ENCODE measurements at regions not wholly inside any gene's neighbourhood (a gene's known extent, or its start where the extent isn't known, plus 50 kb on each side); places are given as distances from the start of the nearest gene placed in this dataset.

GRCh38 chr9:102534031-102534430 is 461.1 kb upstream of the CYLC2 start:
- WGBS, 2 experiments (ENCODE audit: extremely low coverage in 1 of 2, insufficient coverage in 1 of 2, insufficient read length in 1 of 2, insufficient replicate concordance in 2 of 2, low coverage in 1 of 2, low lambda C conversion rate in 2 of 2, missing lambda C conversion rate in 1 of 2) = 97% methylated on average over 2 of the region's 2 CpGs; no CpG with 5 or more reads in 1 of the 2 experiments
- Histone ChIP-seq H2BK15ac (ENCODE audit: low read length) (no peak overlapping the region), H2AK5ac (ENCODE audit: low read depth, low read length) (no peak overlapping the region), H2AFZ (ENCODE audit: low read length) (no peak overlapping the region), H3K23ac (ENCODE audit: insufficient read length) (no peak overlapping the region), H2BK20ac (ENCODE audit: low read length) (no peak overlapping the region), H3K79me2 (ENCODE audit: control insufficient read depth in 1 of 2, insufficient read depth in 2 of 2, low read length in 2 of 2) (no peaks in the 10 kb centered on the region), H3K56ac (replicated peaks; ENCODE audit: insufficient read length, low read depth, low read length) (no peak overlapping the region), H3K14ac (ENCODE audit: insufficient read length) (no peak overlapping the region), H3K79me1 (ENCODE audit: low read depth, low read length) (no peaks in the 10 kb centered on the region), H3K4ac (replicated peaks; ENCODE audit: insufficient read length, low read depth, low read length) (no peak overlapping the region), H3K18ac (ENCODE audit: extremely low read depth, low read length) (no peak overlapping the region), H4K8ac (ENCODE audit: extremely low read depth, insufficient read depth, low read length) (no peak overlapping the region), H3K23me2 (ENCODE audit: low read depth, low read length) (no peaks in the 10 kb centered on the region), H4K5ac (ENCODE audit: insufficient read length, low read depth, low read length) (no peak overlapping the region), H3K36me3 (ENCODE audit: control insufficient read depth in 2 of 4, insufficient read depth in 4 of 4, low read length in 3 of 4) (no peaks in the 10 kb centered on the region), H4K20me1 (replicated peaks in 1 of 2; ENCODE audit: control insufficient read depth in 1 of 2, insufficient read depth in 2 of 2, low read length in 2 of 2) (no peaks in the 10 kb centered on the region), H4K91ac (replicated peaks; ENCODE audit: insufficient read length, low read length) (no peak overlapping the region), H3K4me1 (replicated peaks in 1 of 4; ENCODE audit: control insufficient read depth in 3 of 4, insufficient read depth in 4 of 4, low read length in 3 of 4) (no peaks in the 10 kb centered on the region), H2BK120ac (replicated peaks; ENCODE audit: low read depth, low read length) (no peak overlapping the region), H3K9ac (replicated peaks in 1 of 4; ENCODE audit: extremely low read depth in 1 of 4, low read depth in 3 of 4, low read length in 3 of 4) (no peak overlapping the region), H3K27me3 (replicated peaks in 1 of 4; ENCODE audit: control insufficient read depth in 3 of 4, extremely low read depth in 1 of 4, insufficient read depth in 3 of 4, low read length in 3 of 4) (no peaks in the 10 kb centered on the region), H3K27ac (ENCODE audit: low read depth, low read length) (no peak overlapping the region), H2BK12ac (ENCODE audit: low read depth, low read length) (no peak overlapping the region), H2BK5ac (ENCODE audit: low read depth, low read length) (no peak overlapping the region), H3K9me3 (ENCODE audit: insufficient read depth in 2 of 2, low read depth in 1 of 2, low read length in 1 of 2) (no peaks in the 10 kb centered on the region), H3K4me3 (ENCODE audit: extremely low read depth in 1 of 4, insufficient read depth in 2 of 4, low read depth in 3 of 4, low read length in 4 of 4) (no peak overlapping the region), H3K4me2 (ENCODE audit: insufficient read depth in 1 of 2, low read depth in 2 of 2, low read length in 2 of 2) (no peak overlapping the region)
- DNase-seq (ENCODE audit: low read depth in 1 of 2, low spot score in 2 of 2) = no peak
- no peak for FAIRE-seq
- TF ChIP-seq JUND (IDR thresholded peaks at IDR 0.05; ENCODE audit: low read length) = no peak
- no peak for TF ChIP-seq E2F6 (IDR thresholded peaks at IDR 0.05)
- TF ChIP-seq TBP (IDR thresholded peaks at IDR 0.05; ENCODE audit: low read depth, low read length) = no peak
- TF ChIP-seq KDM4A (IDR thresholded peaks at IDR 0.05; ENCODE audit: low read depth, low read length, severe bottlenecking) = no peak
- TF ChIP-seq EGR1 (IDR thresholded peaks at IDR 0.05; ENCODE audit: borderline replicate concordance, low read depth, low read length) = no peak
- TF ChIP-seq ATF3 (IDR thresholded peaks at IDR 0.05; ENCODE audit: insufficient read depth, low read depth, low read length) = no peak
- no peak for TF ChIP-seq BACH1 (IDR thresholded peaks at IDR 0.05; ENCODE audit: low read length)
- no peak for TF ChIP-seq ATF2 (IDR thresholded peaks at IDR 0.05; ENCODE audit: low read length)
- ChIA-PET POLR2A (ENCODE audit: partially characterized antibody) (no interaction called here), CTCF (ENCODE audit: partially characterized antibody) (no interaction called here)

All from H1 (cell line).